ENCODE measurements at regions not wholly inside any gene's neighbourhood (a gene's known extent, or its start where the extent isn't known, plus 50 kb on each side); places are given as distances from the start of the nearest gene placed in this dataset.

DNA sequence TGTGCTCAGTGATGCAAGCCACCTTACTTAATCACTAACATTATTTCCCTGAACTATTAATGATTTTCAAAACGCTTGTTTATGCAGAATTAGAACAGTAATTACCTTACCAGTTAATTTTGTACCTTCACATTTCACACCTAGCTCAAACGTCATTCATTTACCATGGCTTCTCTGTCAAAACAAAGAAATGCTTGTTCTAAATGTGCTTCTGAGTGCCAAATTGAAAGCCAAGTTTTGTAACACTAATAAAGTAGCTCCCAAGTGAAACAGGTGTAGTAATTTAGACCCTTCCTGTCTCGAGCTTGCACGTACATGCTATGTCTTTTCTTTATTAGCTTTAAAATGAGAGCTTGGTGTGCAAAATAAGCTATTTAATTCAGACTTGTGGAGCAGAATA is 533.7 kb upstream of the PKN2 start (continued):
- TF ChIP-seq ATF7 (IDR thresholded peaks at IDR 0.05; ENCODE audit: low read depth) (peak; percentile 85), BCL11A (IDR thresholded peaks at IDR 0.05; ENCODE audit: low read depth, low read length) (peak; percentile 11; the same call in 1 of the 2 replicates), SUPT20H (IDR thresholded peaks at IDR 0.05; ENCODE audit: borderline replicate concordance, control insufficient read depth, low read depth, low read length) (no peak), NBN (IDR thresholded peaks at IDR 0.05) (peak; percentile 77; the same call in 1 of the 2 replicates), RAD51 (IDR thresholded peaks at IDR 0.05) (0 out of 2 replicates have a peak, but pooled peaks have one; percentile 7), DPF2 (IDR thresholded peaks at IDR 0.05) (peak; percentile 89), CHD2 (IDR thresholded peaks at IDR 0.05; ENCODE audit: borderline replicate concordance, low read depth, low read length) (peak; percentile 49; the same call in 1 of the 2 replicates), SMAD1 (IDR thresholded peaks at IDR 0.05; ENCODE audit: low read depth, partially characterized antibody) (peak; percentile 89), MTA3 (IDR thresholded peaks at IDR 0.05; ENCODE audit: borderline replicate concordance, low read length) (no peak), ATF3 (IDR thresholded peaks at IDR 0.05; ENCODE audit: borderline replicate concordance, extremely low read depth, low read depth, low read length) (no peak), SREBF1 (IDR thresholded peaks at IDR 0.05; ENCODE audit: low read length) (peak; percentile 46; the same call in 1 of the 2 replicates), PKNOX1 (IDR thresholded peaks at IDR 0.05) (0 out of 2 replicates have a peak, but pooled peaks have one; percentile 14), JUND (IDR thresholded peaks at IDR 0.05; ENCODE audit: low read depth, low read length) (peak; percentile 17; the same call in 1 of the 2 replicates), MTA2 (IDR thresholded peaks at IDR 0.05; ENCODE audit: low read depth) (peak; percentile 100), ETV6 (conservative IDR thresholded peaks at IDR 0.05 in 1 of 2, IDR thresholded peaks at IDR 0.05 in 1 of 2; ENCODE audit: borderline replicate concordance in 1 of 2, low read depth in 1 of 2) (no peak), BACH1 (IDR thresholded peaks at IDR 0.05; ENCODE audit: borderline replicate concordance) (peak; percentile 86; the same call in 1 of the 2 replicates)
- TF ChIP-seq, protein P1, sequence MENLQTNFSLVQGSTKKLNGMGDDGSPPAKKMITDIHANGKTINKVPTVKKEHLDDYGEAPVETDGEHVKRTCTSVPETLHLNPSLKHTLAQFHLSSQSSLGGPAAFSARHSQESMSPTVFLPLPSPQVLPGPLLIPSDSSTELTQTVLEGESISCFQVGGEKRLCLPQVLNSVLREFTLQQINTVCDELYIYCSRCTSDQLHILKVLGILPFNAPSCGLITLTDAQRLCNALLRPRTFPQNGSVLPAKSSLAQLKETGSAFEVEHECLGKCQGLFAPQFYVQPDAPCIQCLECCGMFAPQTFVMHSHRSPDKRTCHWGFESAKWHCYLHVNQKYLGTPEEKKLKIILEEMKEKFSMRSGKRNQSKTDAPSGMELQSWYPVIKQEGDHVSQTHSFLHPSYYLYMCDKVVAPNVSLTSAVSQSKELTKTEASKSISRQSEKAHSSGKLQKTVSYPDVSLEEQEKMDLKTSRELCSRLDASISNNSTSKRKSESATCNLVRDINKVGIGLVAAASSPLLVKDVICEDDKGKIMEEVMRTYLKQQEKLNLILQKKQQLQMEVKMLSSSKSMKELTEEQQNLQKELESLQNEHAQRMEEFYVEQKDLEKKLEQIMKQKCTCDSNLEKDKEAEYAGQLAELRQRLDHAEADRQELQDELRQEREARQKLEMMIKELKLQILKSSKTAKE (IDR thresholded peaks at IDR 0.05; ENCODE audit: low read depth, poor library complexity, severe bottlenecking) = peak; percentile 63
- TF ChIP-seq, protein P2, sequence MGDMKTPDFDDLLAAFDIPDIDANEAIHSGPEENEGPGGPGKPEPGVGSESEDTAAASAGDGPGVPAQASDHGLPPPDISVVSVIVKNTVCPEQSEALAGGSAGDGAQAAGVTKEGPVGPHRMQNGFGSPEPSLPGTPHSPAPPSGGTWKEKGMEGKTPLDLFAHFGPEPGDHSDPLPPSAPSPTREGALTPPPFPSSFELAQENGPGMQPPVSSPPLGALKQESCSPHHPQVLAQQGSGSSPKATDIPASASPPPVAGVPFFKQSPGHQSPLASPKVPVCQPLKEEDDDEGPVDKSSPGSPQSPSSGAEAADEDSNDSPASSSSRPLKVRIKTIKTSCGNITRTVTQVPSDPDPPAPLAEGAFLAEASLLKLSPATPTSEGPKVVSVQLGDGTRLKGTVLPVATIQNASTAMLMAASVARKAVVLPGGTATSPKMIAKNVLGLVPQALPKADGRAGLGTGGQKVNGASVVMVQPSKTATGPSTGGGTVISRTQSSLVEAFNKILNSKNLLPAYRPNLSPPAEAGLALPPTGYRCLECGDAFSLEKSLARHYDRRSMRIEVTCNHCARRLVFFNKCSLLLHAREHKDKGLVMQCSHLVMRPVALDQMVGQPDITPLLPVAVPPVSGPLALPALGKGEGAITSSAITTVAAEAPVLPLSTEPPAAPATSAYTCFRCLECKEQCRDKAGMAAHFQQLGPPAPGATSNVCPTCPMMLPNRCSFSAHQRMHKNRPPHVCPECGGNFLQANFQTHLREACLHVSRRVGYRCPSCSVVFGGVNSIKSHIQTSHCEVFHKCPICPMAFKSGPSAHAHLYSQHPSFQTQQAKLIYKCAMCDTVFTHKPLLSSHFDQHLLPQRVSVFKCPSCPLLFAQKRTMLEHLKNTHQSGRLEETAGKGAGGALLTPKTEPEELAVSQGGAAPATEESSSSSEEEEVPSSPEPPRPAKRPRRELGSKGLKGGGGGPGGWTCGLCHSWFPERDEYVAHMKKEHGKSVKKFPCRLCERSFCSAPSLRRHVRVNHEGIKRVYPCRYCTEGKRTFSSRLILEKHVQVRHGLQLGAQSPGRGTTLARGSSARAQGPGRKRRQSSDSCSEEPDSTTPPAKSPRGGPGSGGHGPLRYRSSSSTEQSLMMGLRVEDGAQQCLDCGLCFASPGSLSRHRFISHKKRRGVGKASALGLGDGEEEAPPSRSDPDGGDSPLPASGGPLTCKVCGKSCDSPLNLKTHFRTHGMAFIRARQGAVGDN (IDR thresholded peaks at IDR 0.05) = peak; percentile 21; the same call in 1 of the 2 replicates
- TF ChIP-seq, protein P3, sequence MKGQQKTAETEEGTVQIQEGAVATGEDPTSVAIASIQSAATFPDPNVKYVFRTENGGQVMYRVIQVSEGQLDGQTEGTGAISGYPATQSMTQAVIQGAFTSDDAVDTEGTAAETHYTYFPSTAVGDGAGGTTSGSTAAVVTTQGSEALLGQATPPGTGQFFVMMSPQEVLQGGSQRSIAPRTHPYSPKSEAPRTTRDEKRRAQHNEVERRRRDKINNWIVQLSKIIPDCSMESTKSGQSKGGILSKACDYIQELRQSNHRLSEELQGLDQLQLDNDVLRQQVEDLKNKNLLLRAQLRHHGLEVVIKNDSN (IDR thresholded peaks at IDR 0.05; ENCODE audit: borderline replicate concordance, extremely low read length, insufficient read depth, low read depth, low read length) = no peak
- TF ChIP-seq, protein P4, sequence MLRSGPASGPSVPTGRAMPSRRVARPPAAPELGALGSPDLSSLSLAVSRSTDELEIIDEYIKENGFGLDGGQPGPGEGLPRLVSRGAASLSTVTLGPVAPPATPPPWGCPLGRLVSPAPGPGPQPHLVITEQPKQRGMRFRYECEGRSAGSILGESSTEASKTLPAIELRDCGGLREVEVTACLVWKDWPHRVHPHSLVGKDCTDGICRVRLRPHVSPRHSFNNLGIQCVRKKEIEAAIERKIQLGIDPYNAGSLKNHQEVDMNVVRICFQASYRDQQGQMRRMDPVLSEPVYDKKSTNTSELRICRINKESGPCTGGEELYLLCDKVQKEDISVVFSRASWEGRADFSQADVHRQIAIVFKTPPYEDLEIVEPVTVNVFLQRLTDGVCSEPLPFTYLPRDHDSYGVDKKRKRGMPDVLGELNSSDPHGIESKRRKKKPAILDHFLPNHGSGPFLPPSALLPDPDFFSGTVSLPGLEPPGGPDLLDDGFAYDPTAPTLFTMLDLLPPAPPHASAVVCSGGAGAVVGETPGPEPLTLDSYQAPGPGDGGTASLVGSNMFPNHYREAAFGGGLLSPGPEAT (IDR thresholded peaks at IDR 0.05; ENCODE audit: low read depth) = peak; percentile 80; the same call in 1 of the 2 replicates

Measured in GM12878 (cell line).